ENCODE measurements at regions not wholly inside any gene's neighbourhood (a gene's known extent, or its start where the extent isn't known, plus 50 kb on each side); places are given as distances from the start of the nearest gene placed in this dataset.

- H3K4me1 ChIP-seq (ENCODE audit: control insufficient read depth in 1 of 2, insufficient read depth in 2 of 2, low read depth in 1 of 2, low read length in 1 of 2): no peaks in the 10 kb centered on the region
- no peak for TF ChIP-seq SMC3 (IDR thresholded peaks at IDR 0.05; ENCODE audit: low read depth, low read length)
- TF ChIP-seq RCOR1 (IDR thresholded peaks at IDR 0.05; ENCODE audit: low read length): no peak
- no peak for TF ChIP-seq MAX (IDR thresholded peaks at IDR 0.05; ENCODE audit: low read depth)
- no peak for TF ChIP-seq NFIC (IDR thresholded peaks at IDR 0.05; ENCODE audit: borderline replicate concordance)
- no peak for TF ChIP-seq RXRA (IDR thresholded peaks at IDR 0.05; ENCODE audit: borderline replicate concordance, low read depth)
- no peak for TF ChIP-seq IRF3 (IDR thresholded peaks at IDR 0.05; ENCODE audit: low read depth, low read length)
- TF ChIP-seq YY1 (IDR thresholded peaks at IDR 0.05; ENCODE audit: low read depth): no peak
- TF ChIP-seq TAF1 (IDR thresholded peaks at IDR 0.05; ENCODE audit: borderline replicate concordance, low read depth, low read length): no peak
- TF ChIP-seq JUND (IDR thresholded peaks at IDR 0.05): no peak
- no peaks in the 10 kb centered on the region for H3K36me3 ChIP-seq (replicated peaks in 1 of 2; ENCODE audit: control insufficient read depth in 1 of 2, insufficient read depth in 2 of 2, low read length in 1 of 2)
- H3K9me2 ChIP-seq: no peaks in the 10 kb centered on the region
- H3K27me3 ChIP-seq (ENCODE audit: insufficient read depth): no peaks in the 10 kb centered on the region
- H3K27ac ChIP-seq (ENCODE audit: low read depth in 2 of 2, low read length in 1 of 2): no peak overlapping the region
- no peak overlapping the region for H2AFZ ChIP-seq (ENCODE audit: low read depth)
- H3K9me3 ChIP-seq: no peaks in the 10 kb centered on the region
- no peak overlapping the region for H3K9ac ChIP-seq
- no peaks in the 10 kb centered on the region for H3K79me2 ChIP-seq (ENCODE audit: insufficient read depth)
- WGBS (ENCODE audit: low lambda C conversion rate): 17% methylated on average over 3 of the region's 3 CpGs
- no peak overlapping the region for H3K4me3 ChIP-seq (ENCODE audit: low read depth in 2 of 2, low read length in 1 of 2)
- no peak for DNase-seq
- ChIA-PET CTCF (interaction anchor here (1.0 to 2.2 kb wide), 2 partner anchors 8 to 19 kb away, joined by 3 to 4 read pairs; no protein-coding TSS in a partner anchor), POLR2A (no interaction called here)
- no peaks in the 10 kb centered on the region for H3F3A ChIP-seq (replicated peaks; ENCODE audit: insufficient read depth)
- no peak overlapping the region for H3K4me2 ChIP-seq
- H4K20me1 ChIP-seq (ENCODE audit: insufficient read depth): no peaks in the 10 kb centered on the region
Measured at GRCh38 chr17:52938623-52939230, 780.2 kb upstream of the CA10 start.

GRCh38 chr17:52930581-52930980 is 772.1 kb upstream of the CA10 start:
- ChIA-PET POLR2A (no interaction called here), CTCF (no interaction called here)
- Histone ChIP-seq H3K27me3 (ENCODE audit: insufficient read depth) (no peaks in the 10 kb centered on the region), H2AFZ (ENCODE audit: low read depth) (no peak overlapping the region), H3F3A (replicated peaks; ENCODE audit: insufficient read depth) (no peaks in the 10 kb centered on the region), H3K79me2 (ENCODE audit: insufficient read depth) (no peaks in the 10 kb centered on the region), H3K27ac (ENCODE audit: low read depth in 2 of 2, low read length in 1 of 2) (no peak overlapping the region), H3K9ac (no peak overlapping the region), H3K4me2 (no peak overlapping the region), H3K9me2 (no peaks in the 10 kb centered on the region), H3K4me1 (ENCODE audit: control insufficient read depth in 1 of 2, insufficient read depth in 2 of 2, low read depth in 1 of 2, low read length in 1 of 2) (no peaks in the 10 kb centered on the region), H4K20me1 (ENCODE audit: insufficient read depth) (no peaks in the 10 kb centered on the region), H3K9me3 (no peaks in the 10 kb centered on the region), H3K4me3 (ENCODE audit: low read depth in 2 of 2, low read length in 1 of 2) (no peak overlapping the region), H3K36me3 (replicated peaks in 1 of 2; ENCODE audit: control insufficient read depth in 1 of 2, insufficient read depth in 2 of 2, low read length in 1 of 2) (no peaks in the 10 kb centered on the region)
- DNase-seq: no peak
- no peak for TF ChIP-seq USF2 (IDR thresholded peaks at IDR 0.05; ENCODE audit: borderline replicate concordance, low read depth, low read length)
- no peak for TF ChIP-seq ELF1 (IDR thresholded peaks at IDR 0.05)
- TF ChIP-seq RCOR1 (IDR thresholded peaks at IDR 0.05; ENCODE audit: low read length): no peak
- no peak for TF ChIP-seq SMC3 (IDR thresholded peaks at IDR 0.05; ENCODE audit: low read depth, low read length)
- TF ChIP-seq MXI1 (IDR thresholded peaks at IDR 0.05; ENCODE audit: low read depth, low read length): no peak
- no peak for TF ChIP-seq IRF3 (IDR thresholded peaks at IDR 0.05; ENCODE audit: low read depth, low read length)
- TF ChIP-seq CTCF (IDR thresholded peaks at IDR 0.05): no peak
- no peak for TF ChIP-seq FOSL2 (IDR thresholded peaks at IDR 0.05; ENCODE audit: borderline replicate concordance, low read depth)
- TF ChIP-seq CHD2 (IDR thresholded peaks at IDR 0.05; ENCODE audit: low read length, partially characterized antibody): no peak
- no peak for TF ChIP-seq RAD21 (IDR thresholded peaks at IDR 0.05; ENCODE audit: low read length)
- no peak for TF ChIP-seq JUND (IDR thresholded peaks at IDR 0.05)
- TF ChIP-seq SIN3A (IDR thresholded peaks at IDR 0.05; ENCODE audit: borderline replicate concordance, low read depth, low read length): no peak
- TF ChIP-seq EZH2phosphoT487 (IDR thresholded peaks at IDR 0.05; ENCODE audit: borderline replicate concordance, low read depth): no peak
- no peak for TF ChIP-seq TCF12 (IDR thresholded peaks at IDR 0.05)
- no peak for TF ChIP-seq TAF1 (IDR thresholded peaks at IDR 0.05; ENCODE audit: borderline replicate concordance, low read depth, low read length)
- TF ChIP-seq TEAD4 (IDR thresholded peaks at IDR 0.05; ENCODE audit: borderline replicate concordance, insufficient read depth): no peak
- no peak for TF ChIP-seq EP300 (IDR thresholded peaks at IDR 0.05; ENCODE audit: borderline replicate concordance in 1 of 2, low read depth in 1 of 2, low read length in 1 of 2)
- no peak for TF ChIP-seq NFIC (IDR thresholded peaks at IDR 0.05; ENCODE audit: borderline replicate concordance)
- no peak for TF ChIP-seq POLR2AphosphoS5 (IDR thresholded peaks at IDR 0.05; ENCODE audit: low read depth, low read length)
- TF ChIP-seq NRF1 (IDR thresholded peaks at IDR 0.05; ENCODE audit: low read depth, low read length): no peak
- 15% methylated on average over 3 of the region's 3 CpGs for WGBS (ENCODE audit: low lambda C conversion rate)
